Adrenal gland (tissue), 5 donors: ENCODE measurements at regions not wholly inside any gene's neighbourhood (a gene's known extent, or its start where the extent isn't known, plus 50 kb on each side); places are given as distances from the start of the nearest gene placed in this dataset.

Source experiments
- POLR2A ChIP-seq, 2 donors: fragments of 450-650 bp; IDR thresholded peaks; one replicate each; pipeline ENCODE4 v1.6.1; 2017; ENCODE audit warnings: antibody characterized with exemption in 2 of 2, mild to moderate bottlenecking in 2 of 2, moderate library complexity in 1 of 2
- TF ChIP-seq, protein P1 (sequence below), 6 experiments: fragments of 450-650 bp in 4 of 6; fragments of 200-600 bp in 2 of 6; sonication (generic) in 1 of 6; IDR thresholded peaks; 1 replicate in 5 of 6; 2 replicates in 1 of 6; pipeline versions ENCODE4 v1.5.1 to v1.8.0; 2016 to 2021; ENCODE audit warnings: antibody characterized with exemption in 6 of 6, mild to moderate bottlenecking in 2 of 6, moderate library complexity in 1 of 6
- donor health status: DM: no; HTN: no; CAD: no.

DNA sequence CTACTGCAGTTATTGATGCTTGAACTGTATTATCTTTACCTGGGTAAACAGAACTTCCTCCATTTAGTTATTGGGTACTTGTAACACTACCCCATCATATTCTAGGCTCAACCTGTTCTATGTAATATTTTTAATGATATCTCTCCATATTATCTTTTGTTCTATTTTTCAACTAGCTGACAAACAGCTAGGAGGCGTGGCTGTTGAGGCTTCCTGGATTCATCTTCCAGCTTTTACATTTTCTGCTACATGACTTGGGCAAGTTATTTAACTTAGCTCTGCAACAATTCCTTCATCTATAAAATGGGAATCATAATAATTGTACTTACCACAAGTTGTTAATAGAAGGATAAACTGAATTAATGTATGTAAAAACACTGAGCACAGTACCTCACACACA lies 349.3 kb downstream of the PTTG2 start:
- no peak for TF ChIP-seq POLR2A (IDR thresholded peaks at IDR 0.05)
- TF ChIP-seq, protein P1, sequence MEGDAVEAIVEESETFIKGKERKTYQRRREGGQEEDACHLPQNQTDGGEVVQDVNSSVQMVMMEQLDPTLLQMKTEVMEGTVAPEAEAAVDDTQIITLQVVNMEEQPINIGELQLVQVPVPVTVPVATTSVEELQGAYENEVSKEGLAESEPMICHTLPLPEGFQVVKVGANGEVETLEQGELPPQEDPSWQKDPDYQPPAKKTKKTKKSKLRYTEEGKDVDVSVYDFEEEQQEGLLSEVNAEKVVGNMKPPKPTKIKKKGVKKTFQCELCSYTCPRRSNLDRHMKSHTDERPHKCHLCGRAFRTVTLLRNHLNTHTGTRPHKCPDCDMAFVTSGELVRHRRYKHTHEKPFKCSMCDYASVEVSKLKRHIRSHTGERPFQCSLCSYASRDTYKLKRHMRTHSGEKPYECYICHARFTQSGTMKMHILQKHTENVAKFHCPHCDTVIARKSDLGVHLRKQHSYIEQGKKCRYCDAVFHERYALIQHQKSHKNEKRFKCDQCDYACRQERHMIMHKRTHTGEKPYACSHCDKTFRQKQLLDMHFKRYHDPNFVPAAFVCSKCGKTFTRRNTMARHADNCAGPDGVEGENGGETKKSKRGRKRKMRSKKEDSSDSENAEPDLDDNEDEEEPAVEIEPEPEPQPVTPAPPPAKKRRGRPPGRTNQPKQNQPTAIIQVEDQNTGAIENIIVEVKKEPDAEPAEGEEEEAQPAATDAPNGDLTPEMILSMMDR (IDR thresholded peaks at IDR 0.05): no peak
